Dedifferentiated amniotic fluid mesenchymal stem cell (primary cell): ENCODE measurements at regions not wholly inside any gene's neighbourhood (a gene's known extent, or its start where the extent isn't known, plus 50 kb on each side); places are given as distances from the start of the nearest gene placed in this dataset.
A peak's percentile ranks its signal among the peaks of the same experiment; 100 is the strongest.
"Not testable (repeated sequence)": the region's sequence is repeated elsewhere in the genome, so short reads cannot be mapped to it uniquely, and the experiment has no call there.

ENCODE experiments used
- DNase-seq: peaks from one replicate; pipeline ENCODE4 v3.0.0-alpha.2; 2016; ENCODE audit errors: extremely low spot score

DNA sequence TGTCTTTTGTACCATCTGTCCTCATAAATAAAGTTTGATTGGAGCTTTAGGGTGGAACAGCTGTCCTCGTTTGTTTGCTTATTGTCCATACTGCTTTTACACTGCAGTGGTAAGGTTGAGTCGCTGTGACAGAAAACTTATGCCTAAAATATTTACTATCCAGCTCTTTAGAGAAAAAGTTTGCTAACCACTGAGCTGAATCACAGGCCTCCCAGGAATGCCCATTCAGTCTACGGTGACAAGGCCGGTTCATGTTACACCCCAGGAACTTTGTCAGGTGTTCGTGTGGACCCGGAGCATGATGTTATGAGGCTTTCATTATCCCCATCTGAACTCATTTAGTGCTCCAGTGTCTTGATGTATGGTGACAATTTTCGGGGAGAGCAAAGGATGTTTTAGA lies 401.1 kb downstream of the SAMD5 start:
- DNase-seq = peak; percentile 36

GRCh38 chr6:147910281-147910680 lies 401.8 kb downstream of the SAMD5 start:
- DNase-seq = no peak

GRCh38 chr6:147911057-147911456 lies 402.6 kb downstream of the SAMD5 start:
- no peak for DNase-seq

GRCh38 chr6:147911686-147912085 lies 403.2 kb downstream of the SAMD5 start:
- DNase-seq = no peak

DNA sequence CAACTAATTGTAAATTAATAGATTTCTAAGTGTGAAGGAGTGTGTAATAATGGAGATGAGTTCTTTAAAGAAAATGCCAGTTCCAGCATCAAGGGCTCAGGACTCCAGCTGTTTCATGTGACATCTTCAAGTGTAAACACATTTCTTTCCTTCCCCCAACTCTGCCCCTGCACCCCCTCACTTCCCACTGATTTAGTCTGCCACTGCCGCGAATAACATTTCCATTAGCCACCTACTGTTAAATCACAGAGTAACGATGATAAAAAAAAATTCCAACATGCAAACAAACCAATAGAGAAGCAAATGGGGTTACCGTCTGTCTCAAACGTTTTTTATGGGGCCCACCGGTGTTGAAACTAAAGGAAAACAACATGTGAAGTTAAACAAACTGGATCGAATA lies 414.3 kb downstream of the SAMD5 start:
- no peak for DNase-seq

- no peak for DNase-seq
These were observed 416.1 kb downstream of the SAMD5 start for GRCh38 chr6:147924598-147924997.

DNA sequence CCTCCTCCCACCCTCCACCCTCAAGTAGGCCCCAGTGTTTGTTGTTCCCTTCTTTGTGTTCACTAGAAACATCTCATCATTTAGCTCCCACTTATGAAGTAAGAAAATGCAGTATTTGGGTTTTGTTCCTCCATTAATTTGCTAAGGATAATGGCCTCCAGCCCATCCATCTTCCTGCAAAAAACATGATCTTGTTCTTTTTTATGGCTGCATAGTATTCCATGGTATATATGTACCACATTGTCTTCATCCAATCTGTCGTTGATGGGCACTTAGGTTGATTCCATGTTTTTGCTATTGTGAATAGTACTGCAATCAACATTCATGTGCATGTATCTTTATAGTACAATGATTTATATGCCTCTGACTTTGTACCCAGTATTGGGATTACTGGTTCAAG lies 416.8 kb upstream of the SASH1 start:
- DNase-seq = no peak

DNA sequence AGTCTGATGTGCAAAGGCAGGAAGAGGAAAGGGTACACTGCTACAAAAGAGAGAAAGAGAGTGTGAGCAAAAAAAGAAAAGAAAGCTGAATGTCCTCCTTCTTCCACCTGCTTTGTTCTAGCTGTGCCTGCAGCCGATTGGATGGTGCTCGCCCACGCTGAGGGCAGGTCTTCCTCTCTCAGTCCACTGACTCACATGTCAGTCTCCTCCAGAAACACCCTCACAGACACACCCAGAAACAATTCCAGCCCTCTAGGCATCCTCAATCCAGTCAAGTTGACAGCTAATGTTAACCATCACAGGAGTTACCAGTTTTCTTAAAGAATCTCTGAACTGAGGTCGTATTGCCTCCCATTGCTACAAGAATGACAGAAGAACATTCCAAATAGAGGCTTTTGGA lies 411.9 kb upstream of the SASH1 start:
- no peak for DNase-seq

GRCh38 chr6:147933224-147933623 lies 409.4 kb upstream of the SASH1 start:
- DNase-seq = no peak

- no peak for DNase-seq
These were observed 407.0 kb upstream of the SASH1 start for GRCh38 chr6:147935656-147936055.

DNA sequence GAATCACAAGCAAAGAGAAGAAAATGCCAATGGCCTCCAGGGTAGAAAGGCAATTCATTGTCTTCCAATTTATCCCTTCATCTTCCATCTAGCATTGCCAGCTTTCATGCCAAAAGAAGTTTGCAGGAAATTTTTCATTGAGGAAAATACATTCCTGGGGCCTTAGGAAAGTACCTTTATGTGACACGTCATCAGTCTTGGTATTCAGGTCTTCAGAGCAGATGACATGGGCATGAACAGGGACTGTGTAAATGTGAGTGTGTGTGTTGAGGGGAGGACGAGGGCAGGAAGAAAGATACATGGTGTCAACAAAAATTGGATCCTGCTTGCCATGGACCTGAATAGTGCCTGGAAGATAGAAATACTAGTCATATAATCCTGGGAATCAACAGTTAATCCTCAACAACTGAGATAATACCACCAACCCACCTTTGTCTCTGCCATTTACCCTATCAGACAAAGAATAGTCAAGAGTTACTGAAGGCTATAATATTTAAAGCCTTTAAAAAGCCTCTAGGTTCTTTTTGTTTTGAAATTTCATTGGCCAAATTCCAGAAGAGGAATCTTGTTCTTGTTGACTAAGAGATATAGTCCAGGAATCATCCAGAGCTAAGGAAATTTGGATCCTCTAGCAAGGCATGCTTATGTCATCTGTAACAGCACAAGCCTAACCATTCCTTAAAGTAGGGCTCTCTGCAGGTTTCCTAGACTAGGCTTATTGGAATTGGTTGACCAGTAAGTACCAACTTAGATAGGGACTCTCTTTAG lies 405.8 kb upstream of the SASH1 start:
- DNase-seq = no peak

DNA sequence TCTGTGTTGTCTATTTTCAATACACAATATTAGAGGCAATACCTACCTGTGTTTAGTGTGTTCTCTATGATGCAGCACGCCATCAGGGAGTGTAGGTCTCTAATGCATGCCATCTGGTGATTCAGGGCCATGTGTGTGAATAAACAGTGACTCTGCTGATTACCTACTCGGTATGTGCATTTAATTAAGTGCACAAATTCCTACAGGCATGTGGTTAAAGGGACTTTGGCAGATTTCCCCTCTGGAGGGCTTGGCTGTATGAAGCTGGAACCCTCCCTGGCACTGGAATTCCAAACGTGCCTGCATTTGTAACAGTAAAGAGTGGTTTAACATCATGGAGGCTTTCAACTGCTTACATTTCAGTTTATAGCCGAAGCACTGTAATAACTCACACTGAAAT lies 401.5 kb upstream of the SASH1 start:
- DNase-seq = peak; percentile 37

- no peak for DNase-seq
These were observed 400.3 kb upstream of the SASH1 start for GRCh38 chr6:147942363-147942762.

- no peak for DNase-seq
These were observed 398.5 kb upstream of the SASH1 start for GRCh38 chr6:147944122-147944521.

GRCh38 chr6:147947521-147947920 lies 395.1 kb upstream of the SASH1 start:
- no peak for DNase-seq

DNA sequence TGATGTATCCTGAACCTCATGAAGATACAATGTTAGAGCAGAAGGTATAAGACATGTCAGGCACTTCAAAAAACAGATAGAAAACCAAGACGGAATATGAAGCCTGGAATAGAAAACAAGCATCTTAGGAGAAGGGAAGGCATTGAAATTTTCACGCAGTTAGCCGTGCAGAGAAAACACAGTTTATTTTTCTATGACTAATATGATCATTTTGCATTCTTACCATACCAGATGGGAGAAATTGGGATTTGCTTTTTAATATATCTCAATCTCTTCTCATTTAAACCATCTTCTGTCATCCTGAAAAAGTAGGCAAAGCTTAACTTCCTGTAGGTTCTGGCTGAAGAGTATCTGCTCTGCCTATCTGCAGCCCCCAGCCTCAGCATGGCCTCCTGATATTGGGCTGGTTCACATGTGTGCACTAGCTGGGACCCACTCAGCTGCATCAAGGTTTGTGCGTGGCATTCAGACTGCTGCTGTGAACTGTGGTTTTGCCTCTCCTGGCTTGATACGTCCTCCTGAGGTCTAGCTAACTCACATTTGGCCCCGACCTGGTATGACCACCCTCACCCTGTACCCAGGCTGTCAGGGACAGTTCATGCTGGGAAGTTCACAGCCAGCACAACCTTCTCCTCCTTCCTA lies 392.5 kb upstream of the SASH1 start:
- DNase-seq = no peak

DNA sequence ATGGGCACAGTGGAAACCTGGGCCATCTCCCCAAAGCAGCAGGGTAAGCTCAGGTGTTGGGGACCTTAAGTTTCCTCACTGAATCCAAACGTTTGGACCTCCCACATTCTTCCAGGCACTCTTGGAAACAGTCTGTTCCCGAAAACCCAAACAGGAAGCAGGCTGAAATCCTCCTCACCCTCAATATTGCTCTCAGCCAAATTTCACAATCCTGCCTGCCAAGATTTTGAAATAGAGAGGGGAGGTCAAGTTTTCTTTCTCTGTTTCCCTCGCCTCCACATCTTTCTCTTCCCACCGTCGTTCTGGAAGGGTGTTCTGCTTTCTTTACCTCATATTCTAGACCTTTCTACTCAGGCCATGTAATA lies 392.0 kb upstream of the SASH1 start:
- no peak for DNase-seq

DNA sequence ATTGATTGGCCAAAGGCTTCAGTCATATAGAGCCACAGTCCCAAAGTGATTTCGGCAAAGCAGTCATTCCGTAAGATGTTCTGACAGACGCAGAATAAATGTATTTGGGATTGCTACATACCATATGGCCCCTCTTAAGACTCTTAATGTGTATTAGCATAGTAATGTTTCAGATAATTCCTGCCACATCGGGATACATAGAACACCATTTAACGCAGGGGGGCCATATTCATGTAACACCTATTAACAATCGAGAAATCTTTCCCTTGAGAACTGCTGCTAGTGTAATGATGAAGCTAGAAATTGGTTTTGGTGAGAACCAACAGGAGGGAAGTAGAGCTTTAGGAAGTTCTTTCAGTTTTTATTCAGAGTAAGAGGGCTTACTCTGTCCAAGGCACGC lies 390.9 kb upstream of the SASH1 start:
- no peak for DNase-seq

DNA sequence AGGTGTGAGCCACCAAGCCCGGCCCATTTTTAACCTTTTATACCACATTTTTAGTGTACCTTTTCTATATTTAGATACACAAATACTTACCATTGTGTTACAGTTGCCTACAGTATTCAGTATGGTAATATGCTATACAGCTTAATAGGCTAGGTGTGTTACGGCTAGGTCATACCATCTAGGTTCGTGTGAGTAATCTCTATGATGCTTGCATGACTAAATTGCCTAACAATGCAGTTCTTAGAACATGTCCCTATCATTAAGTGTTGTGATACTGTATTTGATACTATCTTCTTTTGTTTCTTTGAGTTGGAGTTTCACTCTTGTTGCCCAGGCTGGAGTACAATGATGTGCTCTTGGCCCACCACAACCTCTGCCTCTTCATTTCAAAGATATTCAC lies 387.7 kb upstream of the SASH1 start:
- DNase-seq = no peak

DNA sequence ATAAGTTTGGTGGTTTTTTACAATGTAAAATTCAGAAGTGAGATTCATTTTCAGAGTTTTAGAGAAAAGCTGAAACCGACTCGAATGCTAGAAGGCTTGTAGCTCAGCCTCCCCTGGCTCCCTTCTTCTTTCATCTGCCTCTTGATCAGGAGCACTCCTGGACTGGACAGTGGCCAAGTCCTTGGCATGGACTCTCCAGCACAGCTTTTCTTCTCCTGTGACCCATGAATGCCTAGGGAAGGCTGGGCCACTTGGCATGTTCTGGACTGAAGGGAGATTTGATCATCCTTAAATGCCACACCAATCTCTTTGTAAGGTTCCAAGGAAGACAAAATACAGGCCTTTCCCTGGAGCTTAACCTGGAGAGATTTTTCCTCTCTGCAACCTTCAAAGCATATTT lies 384.0 kb upstream of the SASH1 start:
- DNase-seq = no peak

DNA sequence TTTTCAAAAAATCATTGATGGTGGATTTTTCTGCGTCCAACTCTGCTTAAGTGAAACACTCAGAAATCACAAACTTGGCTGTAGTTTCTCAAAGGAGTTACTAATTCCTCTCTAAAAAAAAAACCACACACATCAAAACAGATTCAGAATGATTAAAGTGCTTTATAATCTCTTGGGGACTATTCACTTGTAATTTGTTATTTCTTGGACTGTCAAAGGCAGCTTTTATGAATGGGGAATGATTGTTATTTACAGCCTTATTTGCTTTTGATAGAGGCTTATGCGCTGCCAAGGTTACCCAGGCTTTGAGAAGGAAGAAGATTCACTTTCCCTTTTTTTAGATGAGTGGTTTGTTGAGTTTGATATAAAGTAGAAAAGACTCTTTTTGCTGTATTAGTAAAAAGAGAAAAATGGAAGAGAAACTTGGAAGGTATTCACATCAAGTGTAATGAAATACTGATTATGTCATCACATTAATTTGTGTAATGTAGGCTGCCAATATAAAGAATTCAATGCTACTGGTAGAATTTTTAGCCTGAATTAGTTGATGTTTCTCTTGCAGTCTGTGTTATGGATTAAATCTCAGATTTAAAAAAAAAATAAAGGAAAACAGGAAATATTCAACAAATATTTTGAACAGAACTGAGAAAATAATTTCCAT lies 381.0 kb upstream of the SASH1 start:
- no peak for DNase-seq

GRCh38 chr6:147965448-147965847 lies 377.2 kb upstream of the SASH1 start:
- DNase-seq = not testable (repeated sequence)

DNA sequence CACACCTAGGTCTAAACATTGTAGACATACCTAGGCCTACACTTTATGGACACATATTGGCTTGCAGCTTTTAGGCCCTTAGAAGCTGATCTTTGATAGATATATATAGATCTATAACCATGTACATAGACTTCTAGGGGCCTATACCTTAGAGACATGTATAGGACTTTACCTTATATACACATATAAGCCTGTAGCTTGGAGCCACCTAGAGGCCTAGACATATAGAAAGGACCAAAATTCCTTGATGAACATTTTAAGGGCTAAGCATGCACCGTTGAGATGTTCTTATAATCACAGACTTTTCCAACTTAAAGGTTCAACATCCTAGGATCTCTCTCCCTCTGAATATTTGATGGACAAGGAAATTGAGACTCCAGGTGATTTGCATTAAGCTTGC lies 371.7 kb upstream of the SASH1 start:
- no peak for DNase-seq
